Upper lobe of left lung (tissue), 4 donors: ENCODE measurements at regions not wholly inside any gene's neighbourhood (a gene's known extent, or its start where the extent isn't known, plus 50 kb on each side); places are given as distances from the start of the nearest gene placed in this dataset.

Experiments used
- POLR2A ChIP-seq, 4 donors: fragments of 450-650 bp; IDR thresholded peaks; one replicate each; pipeline ENCODE4 v1.5.1; 2016 to 2017; ENCODE audit warnings: antibody characterized with exemption in 4 of 4, mild to moderate bottlenecking in 2 of 4
- POLR2AphosphoS5 ChIP-seq, 2 donors: sonication (generic); formaldehyde crosslinking; IDR thresholded peaks; one replicate each; pipeline ENCODE4 v1.5.1; 2017; ENCODE audit warnings: antibody characterized with exemption in 2 of 2

- TF ChIP-seq POLR2A (IDR thresholded peaks at IDR 0.05) (no peak), POLR2AphosphoS5 (IDR thresholded peaks at IDR 0.05) (no peak)
These were observed 155.8 kb upstream of the TANK start for GRCh38 chr2:161004379-161004778.
